ENCODE measurements at regions not wholly inside any gene's neighbourhood (a gene's known extent, or its start where the extent isn't known, plus 50 kb on each side); places are given as distances from the start of the nearest gene placed in this dataset.

DNA sequence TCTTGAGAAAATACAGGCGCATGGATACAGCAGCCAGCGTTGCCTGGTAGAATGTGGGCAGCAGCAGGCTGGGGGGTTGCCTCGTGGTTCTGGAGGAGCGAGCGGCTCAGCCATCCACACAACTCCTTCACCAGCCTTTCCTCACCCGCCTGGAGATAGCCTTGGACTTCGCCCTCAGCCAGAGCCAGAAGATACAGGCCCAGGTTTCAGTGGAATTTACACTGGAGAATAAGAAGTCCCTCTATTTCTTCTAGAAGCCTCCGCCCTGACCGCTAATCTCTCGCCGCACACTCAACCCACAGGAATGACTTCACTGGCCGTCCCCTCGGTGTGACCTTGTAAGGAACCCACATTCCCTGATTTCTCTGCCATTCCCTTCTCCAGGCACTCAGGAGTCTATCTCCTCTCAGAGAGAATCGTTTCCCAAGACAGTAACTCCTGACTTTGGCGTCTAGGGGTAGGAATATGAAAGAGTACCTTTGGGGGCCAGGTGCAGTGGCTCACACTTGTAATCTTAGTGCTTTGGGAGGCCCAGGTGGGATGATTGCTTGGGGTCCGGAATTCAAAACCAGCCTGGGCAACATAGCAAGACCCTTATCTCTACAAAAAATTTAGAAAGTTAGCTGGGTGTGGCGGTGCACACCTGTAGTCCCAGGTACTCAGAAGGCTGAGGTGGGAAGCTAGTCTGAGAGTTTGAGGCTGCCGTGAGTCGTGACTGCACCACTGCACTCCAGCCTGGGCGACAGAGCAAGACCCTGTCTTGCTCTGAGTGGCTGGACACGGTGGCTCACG lies 52.0 kb upstream of the ECHDC3 start:
- TF ChIP-seq MAFK (IDR thresholded peaks at IDR 0.05; ENCODE audit: low read depth, low read length) (no peak), USF2 (IDR thresholded peaks at IDR 0.05; ENCODE audit: low read depth, low read length) (no peak), POLR2A (IDR thresholded peaks at IDR 0.05; ENCODE audit: low read depth, low read length) (no peak)
- TF ChIP-seq, protein P1, sequence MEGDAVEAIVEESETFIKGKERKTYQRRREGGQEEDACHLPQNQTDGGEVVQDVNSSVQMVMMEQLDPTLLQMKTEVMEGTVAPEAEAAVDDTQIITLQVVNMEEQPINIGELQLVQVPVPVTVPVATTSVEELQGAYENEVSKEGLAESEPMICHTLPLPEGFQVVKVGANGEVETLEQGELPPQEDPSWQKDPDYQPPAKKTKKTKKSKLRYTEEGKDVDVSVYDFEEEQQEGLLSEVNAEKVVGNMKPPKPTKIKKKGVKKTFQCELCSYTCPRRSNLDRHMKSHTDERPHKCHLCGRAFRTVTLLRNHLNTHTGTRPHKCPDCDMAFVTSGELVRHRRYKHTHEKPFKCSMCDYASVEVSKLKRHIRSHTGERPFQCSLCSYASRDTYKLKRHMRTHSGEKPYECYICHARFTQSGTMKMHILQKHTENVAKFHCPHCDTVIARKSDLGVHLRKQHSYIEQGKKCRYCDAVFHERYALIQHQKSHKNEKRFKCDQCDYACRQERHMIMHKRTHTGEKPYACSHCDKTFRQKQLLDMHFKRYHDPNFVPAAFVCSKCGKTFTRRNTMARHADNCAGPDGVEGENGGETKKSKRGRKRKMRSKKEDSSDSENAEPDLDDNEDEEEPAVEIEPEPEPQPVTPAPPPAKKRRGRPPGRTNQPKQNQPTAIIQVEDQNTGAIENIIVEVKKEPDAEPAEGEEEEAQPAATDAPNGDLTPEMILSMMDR (conservative IDR thresholded peaks at IDR 0.05; ENCODE audit: low read depth, low read length), result no peak
